Muscle layer of colon (tissue), 2 donors: ENCODE measurements at regions not wholly inside any gene's neighbourhood (a gene's known extent, or its start where the extent isn't known, plus 50 kb on each side); places are given as distances from the start of the nearest gene placed in this dataset.
"Not testable (repeated sequence)": the region's sequence is repeated elsewhere in the genome, so short reads cannot be mapped to it uniquely, and the experiment has no call there.

Experiments
- H3K27ac ChIP-seq: one replicate; pipeline ENCODE4 v1.7.0; 2013; ENCODE audit warnings: low read depth, mild to moderate bottlenecking, low read length, moderate library complexity
- H3K27me3 ChIP-seq, 2 donors: one replicate each; pipeline ENCODE4 v1.7.0; 2013; ENCODE audit warnings: low read length in 2 of 2, mild to moderate bottlenecking in 2 of 2; ENCODE audit not compliant: insufficient read depth in 2 of 2, control insufficient read depth in 1 of 2
- H3K36me3 ChIP-seq: one replicate; pipeline ENCODE4 v1.7.0; 2013; ENCODE audit warnings: mild to moderate bottlenecking, low read length; ENCODE audit not compliant: insufficient read depth
- H3K4me1 ChIP-seq: one replicate; pipeline ENCODE4 v1.7.0; 2013; ENCODE audit warnings: mild to moderate bottlenecking, low read length; ENCODE audit not compliant: insufficient read depth
- H3K4me3 ChIP-seq, 2 donors: one replicate each; pipeline ENCODE4 v1.7.0; 2013; ENCODE audit warnings: low read length in 2 of 2, low read depth in 1 of 2, mild to moderate bottlenecking in 1 of 2, moderate library complexity in 1 of 2
- H3K9ac ChIP-seq: one replicate; pipeline ENCODE4 v1.7.0; 2013; ENCODE audit warnings: low read length
- H3K9me3 ChIP-seq: one replicate; pipeline ENCODE4 v1.7.0; 2013; ENCODE audit warnings: mild to moderate bottlenecking, low read length
- donor health status: abdominal sarcoma.
- donor health status: Adenocarcinoma of cecum.

- Histone ChIP-seq H3K9me3 (no peaks in the 10 kb centered on the region), H3K36me3 (no peaks in the 10 kb centered on the region), H3K27ac (no peak overlapping the region), H3K27me3 (no peaks in the 10 kb centered on the region), H3K9ac (no peak overlapping the region), H3K4me3 (no peak overlapping the region), H3K4me1 (no peaks in the 10 kb centered on the region)
Observed at GRCh38 chr3:174541708-174542315, 317.3 kb upstream of the NAALADL2 start.

GRCh38 chr3:174547801-174548435 lies 311.2 kb upstream of the NAALADL2 start:
- Histone ChIP-seq H3K4me1 (peaks cover 4% of the 10 kb centered on the region), H3K4me3 (no peak overlapping the region)

GRCh38 chr3:174548841-174549623 lies 310.1 kb upstream of the NAALADL2 start:
- no peak overlapping the region for H3K9ac ChIP-seq
- no peaks in the 10 kb centered on the region for H3K9me3 ChIP-seq
- H3K27me3 ChIP-seq, result no peaks in the 10 kb centered on the region
- no peaks in the 10 kb centered on the region for H3K36me3 ChIP-seq
- peaks cover 4% of the 10 kb centered on the region for H3K4me1 ChIP-seq
- H3K4me3 ChIP-seq, result no peak overlapping the region
- H3K27ac ChIP-seq, result no peak overlapping the region

More at GRCh38 chr3:174547801-174548435, 311.2 kb upstream of the NAALADL2 start:
- Histone ChIP-seq H3K36me3 (no peaks in the 10 kb centered on the region), H3K9ac (no peak overlapping the region), H3K27me3 (no peaks in the 10 kb centered on the region), H3K9me3 (no peaks in the 10 kb centered on the region), H3K27ac (no peak overlapping the region)

- no peak overlapping the region for H3K27ac ChIP-seq
Observed at GRCh38 chr3:174581558-174581957, 277.6 kb upstream of the NAALADL2 start.

GRCh38 chr3:174583396-174583795 lies 275.7 kb upstream of the NAALADL2 start:
- no peaks in the 10 kb centered on the region for H3K36me3 ChIP-seq
- no peak overlapping the region for H3K27ac ChIP-seq
- no peak overlapping the region for H3K4me3 ChIP-seq
- no peak overlapping the region for H3K9ac ChIP-seq
- H3K27me3 ChIP-seq, result no peaks in the 10 kb centered on the region
- no peaks in the 10 kb centered on the region for H3K9me3 ChIP-seq
- H3K4me1 ChIP-seq, result no peaks in the 10 kb centered on the region

More at GRCh38 chr3:174581558-174581957, 277.6 kb upstream of the NAALADL2 start:
- Histone ChIP-seq H3K4me1 (no peaks in the 10 kb centered on the region), H3K9ac (no peak overlapping the region), H3K27me3 (no peaks in the 10 kb centered on the region), H3K9me3 (no peaks in the 10 kb centered on the region), H3K36me3 (no peaks in the 10 kb centered on the region), H3K4me3 (no peak overlapping the region)

- not testable (repeated sequence) for H3K9me3 ChIP-seq, H3K9ac ChIP-seq, H3K27ac ChIP-seq, H3K4me1 ChIP-seq, H3K36me3 ChIP-seq, H3K4me3 ChIP-seq, H3K27me3 ChIP-seq
Observed at GRCh38 chr3:174587137-174587536, 272.0 kb upstream of the NAALADL2 start.

GRCh38 chr3:174596447-174596982 lies 262.6 kb upstream of the NAALADL2 start:
- Histone ChIP-seq H3K27ac (no peak overlapping the region), H3K36me3 (no peaks in the 10 kb centered on the region), H3K9me3 (no peaks in the 10 kb centered on the region)

GRCh38 chr3:174598885-174599439 lies 260.2 kb upstream of the NAALADL2 start:
- H3K27me3 ChIP-seq, result no peaks in the 10 kb centered on the region
- H3K27ac ChIP-seq, result no peak overlapping the region
- H3K4me3 ChIP-seq, result no peak overlapping the region
- no peaks in the 10 kb centered on the region for H3K9me3 ChIP-seq
- H3K4me1 ChIP-seq, result no peaks in the 10 kb centered on the region
- H3K36me3 ChIP-seq, result no peaks in the 10 kb centered on the region
- no peak overlapping the region for H3K9ac ChIP-seq

More at GRCh38 chr3:174596447-174596982, 262.6 kb upstream of the NAALADL2 start:
- no peaks in the 10 kb centered on the region for H3K4me1 ChIP-seq
- H3K27me3 ChIP-seq, result no peaks in the 10 kb centered on the region
- H3K9ac ChIP-seq, result no peak overlapping the region
- H3K4me3 ChIP-seq, result no peak overlapping the region

GRCh38 chr3:174613173-174613572 lies 246.0 kb upstream of the NAALADL2 start:
- H3K9ac ChIP-seq, result no peak overlapping the region
- H3K9me3 ChIP-seq, result no peaks in the 10 kb centered on the region
- H3K36me3 ChIP-seq, result no peaks in the 10 kb centered on the region
- no peaks in the 10 kb centered on the region for H3K4me1 ChIP-seq
- no peaks in the 10 kb centered on the region for H3K27me3 ChIP-seq
- H3K27ac ChIP-seq, result no peak overlapping the region
- no peak overlapping the region for H3K4me3 ChIP-seq

GRCh38 chr3:174614036-174614435 lies 245.1 kb upstream of the NAALADL2 start:
- Histone ChIP-seq H3K4me3 (no peak overlapping the region), H3K9ac (no peak overlapping the region), H3K9me3 (no peaks in the 10 kb centered on the region), H3K36me3 (no peaks in the 10 kb centered on the region), H3K27me3 (no peaks in the 10 kb centered on the region), H3K4me1 (peaks cover 1% of the 10 kb centered on the region), H3K27ac (no peak overlapping the region)

GRCh38 chr3:174618368-174619080 lies 240.6 kb upstream of the NAALADL2 start:
- Histone ChIP-seq H3K9me3 (no peaks in the 10 kb centered on the region), H3K4me1 (peaks cover 6% of the 10 kb centered on the region), H3K9ac (no peak overlapping the region), H3K27me3 (no peaks in the 10 kb centered on the region), H3K4me3 (no peak overlapping the region), H3K36me3 (no peaks in the 10 kb centered on the region), H3K27ac (no peak overlapping the region)
